Uterus (tissue), 2 donors: ENCODE measurements at regions not wholly inside any gene's neighbourhood (a gene's known extent, or its start where the extent isn't known, plus 50 kb on each side); places are given as distances from the start of the nearest gene placed in this dataset.

Experiments
- POLR2A ChIP-seq, 2 donors: fragments of 450-650 bp; IDR thresholded peaks; one replicate each; pipeline ENCODE4 v1.6.1; 2016; ENCODE audit warnings: antibody characterized with exemption in 2 of 2, mild to moderate bottlenecking in 1 of 2, moderate library complexity in 1 of 2
- TF ChIP-seq, protein P1 (sequence below), 4 experiments: fragments of 200-600 bp in 2 of 4; fragments of 450-650 bp in 2 of 4; sonication (generic) in 2 of 4; IDR thresholded peaks; one replicate each; pipeline ENCODE4 v1.5.1; 2016 to 2019; ENCODE audit warnings: antibody characterized with exemption in 4 of 4, mild to moderate bottlenecking in 2 of 4, moderate library complexity in 1 of 4

- TF ChIP-seq, protein P1, sequence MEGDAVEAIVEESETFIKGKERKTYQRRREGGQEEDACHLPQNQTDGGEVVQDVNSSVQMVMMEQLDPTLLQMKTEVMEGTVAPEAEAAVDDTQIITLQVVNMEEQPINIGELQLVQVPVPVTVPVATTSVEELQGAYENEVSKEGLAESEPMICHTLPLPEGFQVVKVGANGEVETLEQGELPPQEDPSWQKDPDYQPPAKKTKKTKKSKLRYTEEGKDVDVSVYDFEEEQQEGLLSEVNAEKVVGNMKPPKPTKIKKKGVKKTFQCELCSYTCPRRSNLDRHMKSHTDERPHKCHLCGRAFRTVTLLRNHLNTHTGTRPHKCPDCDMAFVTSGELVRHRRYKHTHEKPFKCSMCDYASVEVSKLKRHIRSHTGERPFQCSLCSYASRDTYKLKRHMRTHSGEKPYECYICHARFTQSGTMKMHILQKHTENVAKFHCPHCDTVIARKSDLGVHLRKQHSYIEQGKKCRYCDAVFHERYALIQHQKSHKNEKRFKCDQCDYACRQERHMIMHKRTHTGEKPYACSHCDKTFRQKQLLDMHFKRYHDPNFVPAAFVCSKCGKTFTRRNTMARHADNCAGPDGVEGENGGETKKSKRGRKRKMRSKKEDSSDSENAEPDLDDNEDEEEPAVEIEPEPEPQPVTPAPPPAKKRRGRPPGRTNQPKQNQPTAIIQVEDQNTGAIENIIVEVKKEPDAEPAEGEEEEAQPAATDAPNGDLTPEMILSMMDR (IDR thresholded peaks at IDR 0.05): no peak
- no peak for TF ChIP-seq POLR2A (IDR thresholded peaks at IDR 0.05)
Measured at GRCh38 chr2:130251873-130252620, 53.8 kb upstream of the TUBA3E start.
